ENCODE measurements at regions not wholly inside any gene's neighbourhood (a gene's known extent, or its start where the extent isn't known, plus 50 kb on each side); places are given as distances from the start of the nearest gene placed in this dataset.

GRCh38 chr9:135422341-135422944 lies 57.1 kb upstream of the PPP1R26 start:
- peaks cover 0 to 14% (median 3%) of the 10 kb centered on the region in 3 donors for H3K9me3 ChIP-seq (ENCODE audit: control extremely low read depth in 1 of 3, control insufficient read depth in 2 of 3, insufficient read depth in 1 of 3, low read length in 2 of 3)
- H4K20me1 ChIP-seq (ENCODE audit: control insufficient read depth, insufficient read depth, low read length, poor library complexity, severe bottlenecking) = no peaks in the 10 kb centered on the region
- no peak for TF ChIP-seq CTCF (IDR thresholded peaks at IDR 0.05)
- no peak for TF ChIP-seq EZH2 (IDR thresholded peaks at IDR 0.05; ENCODE audit: borderline replicate concordance, insufficient read depth, low read depth, low read length, poor library complexity, severe bottlenecking)
- peaks cover 32% of the 10 kb centered on the region for H3K27me3 Mint-ChIP-seq
- no peaks in the 10 kb centered on the region for H3K27me3 ChIP-seq (replicated peaks in 1 of 4; ENCODE audit: control extremely low read depth in 1 of 4, control insufficient read depth in 3 of 4, insufficient read depth in 4 of 4, low read length in 3 of 4)
- no peak overlapping the region for H3K27ac Mint-ChIP-seq
- no peaks in the 10 kb centered on the region for H3K4me1 ChIP-seq (ENCODE audit: control insufficient read depth in 2 of 2, insufficient read depth in 2 of 2, low read length in 2 of 2)
- POLR2A ChIA-PET = no interaction called here
- 54% methylated on average over 7 of the region's 15 CpGs for WGBS (ENCODE audit: insufficient coverage)
- H3K9ac ChIP-seq (ENCODE audit: low read length) = no peak overlapping the region
- H3K4me3 Mint-ChIP-seq = no peak overlapping the region
- intact Hi-C loops (cut with micrococcal nuclease) = no loop called here
- ATAC-seq (ENCODE audit: low read depth) (no peak), DNase-seq (no peak)
- no peak overlapping the region for H3K4me2 ChIP-seq (replicated peaks; ENCODE audit: low read depth, low read length, poor library complexity, severe bottlenecking)
- H3K9me3 Mint-ChIP-seq (ENCODE audit: insufficient read depth) = no peaks in the 10 kb centered on the region
- H3K36me3 ChIP-seq (replicated peaks in 1 of 2; ENCODE audit: control extremely low read depth in 1 of 2, control insufficient read depth in 1 of 2, extremely low read depth in 1 of 2, insufficient read depth in 2 of 2, low read length in 1 of 2) = no peaks in the 10 kb centered on the region
- no peaks in the 10 kb centered on the region for H3K79me2 ChIP-seq (ENCODE audit: control insufficient read depth, insufficient read depth, low read length)
- no peak overlapping the region for H3K27ac ChIP-seq (ENCODE audit: low read length in 2 of 2)
- H3K4me1 Mint-ChIP-seq = no peaks in the 10 kb centered on the region
- CTCF ChIA-PET = no interaction called here
- no peak overlapping the region for H3K4me3 ChIP-seq (ENCODE audit: control extremely low read depth in 1 of 5, extremely low read depth in 1 of 5, insufficient read depth in 1 of 5, low read depth in 2 of 5, low read length in 4 of 5)
- no peak overlapping the region for H2AFZ ChIP-seq (ENCODE audit: insufficient read depth, low read depth, low read length, poor library complexity, severe bottlenecking)

- POLR2A ChIA-PET = no interaction called here
- Histone ChIP-seq H3K27me3 (replicated peaks in 1 of 4; ENCODE audit: control extremely low read depth in 1 of 4, control insufficient read depth in 3 of 4, insufficient read depth in 4 of 4, low read length in 3 of 4) (no peaks in the 10 kb centered on the region), H3K36me3 (replicated peaks in 1 of 2; ENCODE audit: control extremely low read depth in 1 of 2, control insufficient read depth in 1 of 2, extremely low read depth in 1 of 2, insufficient read depth in 2 of 2, low read length in 1 of 2) (no peaks in the 10 kb centered on the region), H3K4me3 (ENCODE audit: control extremely low read depth in 1 of 5, extremely low read depth in 1 of 5, insufficient read depth in 1 of 5, low read depth in 2 of 5, low read length in 4 of 5) (no peak overlapping the region), H3K4me2 (replicated peaks; ENCODE audit: low read depth, low read length, poor library complexity, severe bottlenecking) (no peak overlapping the region), H4K20me1 (ENCODE audit: control insufficient read depth, insufficient read depth, low read length, poor library complexity, severe bottlenecking) (no peaks in the 10 kb centered on the region), H3K9ac (ENCODE audit: low read length) (no peak overlapping the region), H3K79me2 (ENCODE audit: control insufficient read depth, insufficient read depth, low read length) (no peaks in the 10 kb centered on the region), H3K9me3 (ENCODE audit: control extremely low read depth in 1 of 3, control insufficient read depth in 2 of 3, insufficient read depth in 1 of 3, low read length in 2 of 3) (peaks cover 0 to 14% (median 3%) of the 10 kb centered on the region in 3 donors), H3K27ac (ENCODE audit: low read length in 2 of 2) (no peak overlapping the region), H3K4me1 (ENCODE audit: control insufficient read depth in 2 of 2, insufficient read depth in 2 of 2, low read length in 2 of 2) (no peaks in the 10 kb centered on the region), H2AFZ (ENCODE audit: insufficient read depth, low read depth, low read length, poor library complexity, severe bottlenecking) (no peak overlapping the region)
- DNase-seq (no peak), ATAC-seq (ENCODE audit: low read depth) (no peak)
- WGBS (ENCODE audit: insufficient coverage) = no CpG with 5 or more reads among the region's 9 CpGs
- CTCF ChIA-PET = interaction anchor here (1.4 kb wide), 1 partner anchor 11 kb away, joined by 5 read pairs; no protein-coding TSS in a partner anchor
- intact Hi-C loops (cut with micrococcal nuclease) = no loop called here
- TF ChIP-seq CTCF (IDR thresholded peaks at IDR 0.05) = no peak
- TF ChIP-seq EZH2 (IDR thresholded peaks at IDR 0.05; ENCODE audit: borderline replicate concordance, insufficient read depth, low read depth, low read length, poor library complexity, severe bottlenecking) = no peak
- H3K4me1 Mint-ChIP-seq = no peaks in the 10 kb centered on the region
- H3K27me3 Mint-ChIP-seq = peaks cover 26% of the 10 kb centered on the region
- no peak overlapping the region for H3K4me3 Mint-ChIP-seq
- peaks cover 4% of the 10 kb centered on the region for H3K9me3 Mint-ChIP-seq (ENCODE audit: insufficient read depth)
- no peak overlapping the region for H3K27ac Mint-ChIP-seq
Observed at GRCh38 chr9:135423725-135424124, 55.9 kb upstream of the PPP1R26 start.
